HepG2 (cell line): ENCODE measurements at regions not wholly inside any gene's neighbourhood (a gene's known extent, or its start where the extent isn't known, plus 50 kb on each side); places are given as distances from the start of the nearest gene placed in this dataset.

ENCODE experiments used
- ATAC-seq: fragments of 200-7000 bp; cut with Tn5 transposase; 3 replicates; pipeline ENCODE4 v1.9.1; 2020; ENCODE audit warnings: mild to moderate bottlenecking, moderate library complexity
- BruUV-seq: library from RNA; stranded (reverse); fragments of 400-500 nt; replicated peaks from 2 replicates; lab custom pipeline; 2021; lab: Mats Ljungman, UMichigan
- CTCF ChIA-PET: fragments of 300-600 bp; formaldehyde crosslinking; extraction: SDS; loops from one replicate; lab custom pipeline; 2021; ENCODE audit warnings: low total read pairs, inconsistent platforms, low intra/inter-chr PET ratio; lab: Yijun Ruan, JAX
- POLR2A ChIA-PET: fragments of 350-600 bp; sonication (Branson Sonifier 250); formaldehyde crosslinking; loops from one replicate; lab custom pipeline; 2020; ENCODE audit warnings: antibody characterized with exemption, inconsistent platforms; lab: Yijun Ruan, JAX
- DNase-seq: peaks from one replicate; pipeline ENCODE4 v3.0.0-alpha.2; 2015; ENCODE audit warnings: low spot score
- FAIRE-seq: peaks from 3 replicates; lab custom pipeline; 2011; peaks lifted over from hg19 to GRCh38; lab: Jason Lieb, UNC
- H2AFZ ChIP-seq: one replicate; pipeline ENCODE4 v1.6.1; 2011; ENCODE audit warnings: low read length, inconsistent platforms
- H3K27ac ChIP-seq: fragments of 300-600 bp; 3 replicates; pipeline ENCODE4 v1.8.0; 2011; ENCODE audit warnings: mixed run types, mild to moderate bottlenecking, mixed read lengths, low read length, inconsistent platforms; ENCODE audit not compliant: insufficient read depth; ENCODE audit errors: extremely low read length
- H3K27me3 ChIP-seq, 2 experiments: fragments of 200-600 bp in 1 of 2; 2 replicates in 1 of 2; 3 replicates in 1 of 2; pipeline versions ENCODE4 v1.6.0 to v1.8.0; 2011; ENCODE audit warnings: low read length in 2 of 2, mild to moderate bottlenecking in 2 of 2, moderate library complexity in 2 of 2, inconsistent platforms in 1 of 2; ENCODE audit not compliant: insufficient read depth in 2 of 2, control insufficient read depth in 1 of 2
- H3K36me3 ChIP-seq, 2 experiments: fragments of 200-600 bp in 1 of 2; replicated peaks in 1 of 2; 2 replicates in 1 of 2; 3 replicates in 1 of 2; pipeline versions ENCODE4 v1.5.1 to v1.8.0; 2011; ENCODE audit warnings: low read length in 2 of 2, inconsistent platforms in 1 of 2; ENCODE audit not compliant: insufficient read depth in 2 of 2, control insufficient read depth in 1 of 2
- H3K4me1 ChIP-seq: 2 replicates; pipeline ENCODE4 v1.5.1; 2012; ENCODE audit warnings: low read length, inconsistent platforms; ENCODE audit not compliant: insufficient read depth
- H3K4me2 ChIP-seq: 2 replicates; pipeline ENCODE4 v1.6.0; 2011; ENCODE audit warnings: low read depth, low read length, inconsistent platforms
- H3K4me3 ChIP-seq, 3 experiments: fragments of 200-600 bp in 1 of 3; sonication (generic), shearing (Covaris generic) in 1 of 3; replicated peaks in 1 of 3; 2 replicates each; pipeline ENCODE4 v1.5.1; 2011 to 2016; ENCODE audit warnings: low read length in 3 of 3, inconsistent platforms in 2 of 3, low read depth in 2 of 3, mild to moderate bottlenecking in 2 of 3, control low read depth in 1 of 3, mixed read lengths in 1 of 3; ENCODE audit not compliant: insufficient read depth in 1 of 3
- H3K79me2 ChIP-seq: one replicate; pipeline ENCODE4 v1.6.1; 2011; ENCODE audit warnings: low read length, inconsistent platforms; ENCODE audit not compliant: insufficient read depth
- H3K9ac ChIP-seq: 2 replicates; pipeline ENCODE4 v1.6.0; 2011; ENCODE audit warnings: mild to moderate bottlenecking, low read depth, low read length, inconsistent platforms; ENCODE audit not compliant: insufficient read depth
- H3K9me3 ChIP-seq: 2 replicates; pipeline ENCODE4 v1.5.1; 2012; ENCODE audit warnings: mild to moderate bottlenecking, low read length
- H4K20me1 ChIP-seq: 2 replicates; pipeline ENCODE4 v1.6.0; 2011; ENCODE audit warnings: inconsistent platforms, mild to moderate bottlenecking, low read length, moderate library complexity; ENCODE audit not compliant: insufficient read depth
- AGO2 ChIP-seq: fragments of 200-400 bp; formaldehyde crosslinking; optimal IDR thresholded peaks from 2 replicates; pipeline ENCODE3; 2017; ENCODE audit warnings: mild to moderate bottlenecking, low read depth, low read length, moderate library complexity
- NCOA2 ChIP-seq: sonication (generic); formaldehyde crosslinking; IDR thresholded peaks from 2 replicates; pipeline ENCODE4 v1.8.0; 2022; ENCODE audit warnings: inconsistent platforms
- NFIC ChIP-seq: IDR thresholded peaks from 2 replicates; pipeline ENCODE4 v1.6.1; 2012; ENCODE audit warnings: mild to moderate bottlenecking, low read length, inconsistent platforms
- PRMT3 ChIP-seq: sonication (generic); formaldehyde crosslinking; IDR thresholded peaks from 2 replicates; pipeline ENCODE4 v1.8.1; 2022; ENCODE audit warnings: low read depth, mild to moderate bottlenecking, moderate library complexity, missing genetic modification reagents, borderline replicate concordance
- ZNF136 ChIP-seq: sonication (generic); formaldehyde crosslinking; IDR thresholded peaks from 2 replicates; pipeline ENCODE4 v1.8.1; 2022; ENCODE audit warnings: low read depth, mild to moderate bottlenecking, moderate library complexity, missing genetic modification reagents
- WGBS: methylation state at CpG from one replicate; pipeline ENCODE4 v1.1.6; 2017; ENCODE audit warnings: low lambda C conversion rate; 5-methylcytosine and 5-hydroxymethylcytosine counted together
- in situ Hi-C: cut with HindIII; loops from 2 replicates; pipeline ENCODE4 v1.10.0; 2017; ENCODE audit warnings: low pct_unique_long_range_greater_than_20kb; ENCODE audit not compliant: extremely low pct_ligation_motif_present
- intact Hi-C: fragments of 100-400 bp; cut with micrococcal nuclease; formaldehyde crosslinking; loops from one replicate; pipeline ENCODE4 v1.10.0; 2022; ENCODE audit not compliant: unreplicated experiment
- TF ChIP-seq, protein P1 (sequence below): sonication (generic); formaldehyde crosslinking; IDR thresholded peaks from 2 replicates; pipeline ENCODE4 v1.4.0; 2020; ENCODE audit warnings: missing genetic modification reagents, borderline replicate concordance
- TF ChIP-seq, protein P2 (sequence below): sonication (generic); formaldehyde crosslinking; IDR thresholded peaks from 2 replicates; pipeline ENCODE4 v1.4.0; 2020; ENCODE audit warnings: missing genetic modification reagents
- TF ChIP-seq, protein P3 (sequence below): sonication (generic); formaldehyde crosslinking; IDR thresholded peaks from 2 replicates; pipeline ENCODE4 v1.8.0; 2023; ENCODE audit warnings: mild to moderate bottlenecking, missing genetic modification reagents
- TF ChIP-seq, protein P4 (sequence below): sonication (generic); formaldehyde crosslinking; IDR thresholded peaks from 2 replicates; pipeline ENCODE4 v1.5.0; 2020; ENCODE audit warnings: missing genetic modification reagents, mild to moderate bottlenecking, borderline replicate concordance

DNA sequence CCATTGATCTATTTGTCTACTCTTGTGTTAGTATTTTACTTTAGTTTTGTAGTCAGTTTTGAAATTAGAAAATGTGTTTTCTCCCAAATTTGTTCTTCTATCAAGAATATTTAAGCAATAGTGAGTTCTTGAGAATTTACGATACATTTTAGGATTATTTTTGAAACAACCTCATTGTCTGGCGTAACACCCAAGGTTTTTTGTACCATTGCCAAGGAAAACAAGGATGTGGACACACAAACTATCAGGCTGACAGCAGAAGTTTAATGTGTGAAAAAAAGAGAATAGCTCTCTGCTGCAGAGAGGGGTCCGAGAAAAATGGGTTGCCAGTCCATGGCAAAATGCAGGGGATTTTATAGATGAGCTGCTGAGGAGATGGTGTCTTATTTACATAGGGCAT lies 865.1 kb upstream of the CNTN5 start:
- no peak for FAIRE-seq
- Histone ChIP-seq H4K20me1 (no peaks in the 10 kb centered on the region), H3K27me3 (no peaks in the 10 kb centered on the region), H3K79me2 (no peaks in the 10 kb centered on the region), H3K4me3 (no peak overlapping the region), H3K9ac (no peak overlapping the region), H3K27ac (no peak overlapping the region), H3K4me1 (no peaks in the 10 kb centered on the region), H2AFZ (no peak overlapping the region), H3K4me2 (no peak overlapping the region), H3K36me3 (no peaks in the 10 kb centered on the region), H3K9me3 (peaks cover 55% of the 10 kb centered on the region)
- no TSS peak for BruUV-seq
- 25% methylated on average over 3 of the region's 3 CpGs for WGBS
- POLR2A ChIA-PET: no interaction called here
- no peak for ATAC-seq
- in situ Hi-C loops (no loop called here), intact Hi-C loops (no loop called here)
- CTCF ChIA-PET: no interaction called here
- no peak for DNase-seq
- TF ChIP-seq, protein P1, sequence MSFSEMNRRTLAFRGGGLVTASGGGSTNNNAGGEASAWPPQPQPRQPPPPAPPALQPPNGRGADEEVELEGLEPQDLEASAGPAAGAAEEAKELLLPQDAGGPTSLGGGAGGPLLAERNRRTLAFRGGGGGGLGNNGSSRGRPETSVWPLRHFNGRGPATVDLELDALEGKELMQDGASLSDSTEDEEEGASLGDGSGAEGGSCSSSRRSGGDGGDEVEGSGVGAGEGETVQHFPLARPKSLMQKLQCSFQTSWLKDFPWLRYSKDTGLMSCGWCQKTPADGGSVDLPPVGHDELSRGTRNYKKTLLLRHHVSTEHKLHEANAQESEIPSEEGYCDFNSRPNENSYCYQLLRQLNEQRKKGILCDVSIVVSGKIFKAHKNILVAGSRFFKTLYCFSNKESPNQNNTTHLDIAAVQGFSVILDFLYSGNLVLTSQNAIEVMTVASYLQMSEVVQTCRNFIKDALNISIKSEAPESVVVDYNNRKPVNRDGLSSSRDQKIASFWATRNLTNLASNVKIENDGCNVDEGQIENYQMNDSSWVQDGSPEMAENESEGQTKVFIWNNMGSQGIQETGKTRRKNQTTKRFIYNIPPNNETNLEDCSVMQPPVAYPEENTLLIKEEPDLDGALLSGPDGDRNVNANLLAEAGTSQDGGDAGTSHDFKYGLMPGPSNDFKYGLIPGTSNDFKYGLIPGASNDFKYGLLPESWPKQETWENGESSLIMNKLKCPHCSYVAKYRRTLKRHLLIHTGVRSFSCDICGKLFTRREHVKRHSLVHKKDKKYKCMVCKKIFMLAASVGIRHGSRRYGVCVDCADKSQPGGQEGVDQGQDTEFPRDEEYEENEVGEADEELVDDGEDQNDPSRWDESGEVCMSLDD: no peak
- TF ChIP-seq ZNF136 (CRISPR knock-in tag): no peak
- TF ChIP-seq, protein P2, sequence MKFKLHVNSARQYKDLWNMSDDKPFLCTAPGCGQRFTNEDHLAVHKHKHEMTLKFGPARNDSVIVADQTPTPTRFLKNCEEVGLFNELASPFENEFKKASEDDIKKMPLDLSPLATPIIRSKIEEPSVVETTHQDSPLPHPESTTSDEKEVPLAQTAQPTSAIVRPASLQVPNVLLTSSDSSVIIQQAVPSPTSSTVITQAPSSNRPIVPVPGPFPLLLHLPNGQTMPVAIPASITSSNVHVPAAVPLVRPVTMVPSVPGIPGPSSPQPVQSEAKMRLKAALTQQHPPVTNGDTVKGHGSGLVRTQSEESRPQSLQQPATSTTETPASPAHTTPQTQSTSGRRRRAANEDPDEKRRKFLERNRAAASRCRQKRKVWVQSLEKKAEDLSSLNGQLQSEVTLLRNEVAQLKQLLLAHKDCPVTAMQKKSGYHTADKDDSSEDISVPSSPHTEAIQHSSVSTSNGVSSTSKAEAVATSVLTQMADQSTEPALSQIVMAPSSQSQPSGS (CRISPR knock-in tag): no peak
- no peak for TF ChIP-seq NFIC
- TF ChIP-seq, protein P3, sequence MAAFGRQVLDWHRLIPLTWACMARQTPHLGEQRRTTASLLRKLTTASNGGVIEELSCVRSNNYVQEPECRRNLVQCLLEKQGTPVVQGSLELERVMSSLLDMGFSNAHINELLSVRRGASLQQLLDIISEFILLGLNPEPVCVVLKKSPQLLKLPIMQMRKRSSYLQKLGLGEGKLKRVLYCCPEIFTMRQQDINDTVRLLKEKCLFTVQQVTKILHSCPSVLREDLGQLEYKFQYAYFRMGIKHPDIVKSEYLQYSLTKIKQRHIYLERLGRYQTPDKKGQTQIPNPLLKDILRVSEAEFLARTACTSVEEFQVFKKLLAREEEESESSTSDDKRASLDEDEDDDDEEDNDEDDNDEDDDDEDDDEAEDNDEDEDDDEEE (CRISPR knock-in tag): no peak
- TF ChIP-seq AGO2: no peak
- no peak for TF ChIP-seq NCOA2
- TF ChIP-seq, protein P4, sequence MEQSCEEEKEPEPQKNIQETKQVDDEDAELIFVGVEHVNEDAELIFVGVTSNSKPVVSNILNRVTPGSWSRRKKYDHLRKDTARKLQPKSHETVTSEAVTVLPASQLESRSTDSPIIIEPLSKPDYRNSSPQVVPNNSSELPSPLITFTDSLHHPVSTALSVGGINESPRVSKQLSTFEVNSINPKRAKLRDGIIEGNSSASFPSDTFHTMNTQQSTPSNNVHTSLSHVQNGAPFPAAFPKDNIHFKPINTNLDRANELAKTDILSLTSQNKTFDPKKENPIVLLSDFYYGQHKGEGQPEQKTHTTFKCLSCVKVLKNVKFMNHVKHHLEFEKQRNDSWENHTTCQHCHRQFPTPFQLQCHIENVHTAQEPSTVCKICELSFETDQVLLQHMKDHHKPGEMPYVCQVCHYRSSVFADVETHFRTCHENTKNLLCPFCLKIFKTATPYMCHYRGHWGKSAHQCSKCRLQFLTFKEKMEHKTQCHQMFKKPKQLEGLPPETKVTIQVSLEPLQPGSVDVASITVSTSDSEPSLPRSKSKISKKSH: no peak
- TF ChIP-seq PRMT3 (CRISPR knock-in tag): no peak
